Bronchial epithelial cell (primary cell): ENCODE measurements at regions not wholly inside any gene's neighbourhood (a gene's known extent, or its start where the extent isn't known, plus 50 kb on each side); places are given as distances from the start of the nearest gene placed in this dataset.

Source experiments
- DNase-seq: peaks from one replicate; pipeline ENCODE4 v3.0.0-alpha.2; 2010; ENCODE audit warnings: low read depth
- FAIRE-seq: peaks from 2 replicates; lab custom pipeline; 2011; peaks lifted over from hg19 to GRCh38; lab: Jason Lieb, UNC
- H3K27me3 ChIP-seq: 2 replicates; pipeline ENCODE4 v1.5.1; 2011; ENCODE audit warnings: low read length; ENCODE audit not compliant: control insufficient read depth, insufficient read depth
- H3K36me3 ChIP-seq: 2 replicates; pipeline ENCODE4 v1.5.1; 2011; ENCODE audit warnings: low read length; ENCODE audit not compliant: control insufficient read depth, insufficient read depth
- H3K4me3 ChIP-seq: 2 replicates; pipeline ENCODE4 v1.5.1; 2011; ENCODE audit warnings: mild to moderate bottlenecking, low read depth, low read length, control low read depth
- CTCF ChIP-seq: IDR thresholded peaks from 2 replicates; pipeline ENCODE4 v1.5.1; 2011; ENCODE audit warnings: mild to moderate bottlenecking, moderate library complexity, low read length, control low read depth, inconsistent platforms; ENCODE audit not compliant: insufficient read depth, severe bottlenecking

DNA sequence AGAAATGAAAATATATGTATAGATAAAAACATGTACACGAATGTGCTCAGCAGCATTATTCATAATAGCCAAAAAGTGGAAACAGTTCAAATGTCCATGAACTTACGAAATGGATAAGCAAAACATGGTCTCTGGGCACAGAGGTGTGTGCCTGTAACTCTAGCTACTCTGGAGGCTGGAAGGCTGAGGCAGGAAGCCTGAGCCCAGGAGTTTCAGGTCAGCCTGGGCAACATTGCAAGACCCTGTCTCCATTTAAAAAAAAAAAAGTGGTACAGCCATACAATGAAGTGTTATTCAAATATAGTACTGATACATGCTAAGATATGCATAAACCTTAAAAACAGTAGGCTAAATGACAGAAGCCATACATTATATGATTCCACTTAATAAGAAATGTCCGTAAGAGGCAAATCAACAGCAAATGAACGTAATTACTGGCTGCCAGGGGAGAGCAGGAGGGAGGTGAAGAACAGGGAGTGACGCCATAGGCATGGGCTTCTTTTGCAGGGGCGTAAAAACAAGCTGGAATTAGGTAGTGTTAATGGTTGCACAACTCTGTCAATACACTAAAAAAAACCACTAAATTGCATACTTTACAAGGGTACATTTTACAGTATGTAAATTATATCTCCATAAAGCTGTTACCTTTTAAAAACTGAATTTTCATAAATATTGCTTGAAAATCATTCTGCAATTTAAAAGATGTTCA, 87.2 kb upstream of the PLEKHM1 start:
- TF ChIP-seq CTCF, result no peak
- no peaks in the 10 kb centered on the region for H3K36me3 ChIP-seq
- FAIRE-seq (no peak), DNase-seq (no peak)
- no peaks in the 10 kb centered on the region for H3K27me3 ChIP-seq
- no peak overlapping the region for H3K4me3 ChIP-seq

- FAIRE-seq, result no peak
- peak; percentile 83 for DNase-seq
- H3K36me3 ChIP-seq, result no peaks in the 10 kb centered on the region
- no peak overlapping the region for H3K4me3 ChIP-seq
- H3K27me3 ChIP-seq, result no peaks in the 10 kb centered on the region
- no peak for TF ChIP-seq CTCF
Measured at GRCh38 chr17:45578516-45579455, 88.3 kb upstream of the PLEKHM1 start.

GRCh38 chr17:45579529-45580495, 89.3 kb upstream of the PLEKHM1 start:
- Histone ChIP-seq H3K27me3 (no peaks in the 10 kb centered on the region), H3K36me3 (no peaks in the 10 kb centered on the region), H3K4me3 (no peak overlapping the region)
- no peak for TF ChIP-seq CTCF
- DNase-seq (no peak), FAIRE-seq (no peak)

- no peak overlapping the region for H3K4me3 ChIP-seq
- TF ChIP-seq CTCF, result no peak
- H3K36me3 ChIP-seq, result no peaks in the 10 kb centered on the region
- no peak for FAIRE-seq
- no peak for DNase-seq
- no peaks in the 10 kb centered on the region for H3K27me3 ChIP-seq
Measured at GRCh38 chr17:45580924-45581323, 90.4 kb upstream of the PLEKHM1 start.

DNA sequence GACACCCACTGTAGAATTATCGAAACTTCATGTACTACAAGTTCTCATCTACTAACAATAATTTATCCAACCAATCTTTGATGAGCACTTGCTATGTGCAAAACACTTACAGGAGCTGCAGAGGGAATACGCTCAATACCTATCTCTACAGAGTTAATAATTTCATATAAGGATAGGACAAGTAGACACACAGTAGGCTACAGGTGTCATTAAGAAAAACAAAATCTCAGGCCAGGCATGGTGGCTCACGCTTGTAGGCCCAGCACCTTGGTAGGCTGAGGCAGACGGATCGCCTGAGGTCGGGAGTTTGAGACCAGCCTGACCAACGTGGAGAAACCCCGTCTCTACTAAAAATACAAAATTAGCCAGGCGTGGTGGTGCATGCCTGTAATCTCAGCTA, 91.3 kb upstream of the PLEKHM1 start:
- no peak for TF ChIP-seq CTCF
- Histone ChIP-seq H3K36me3 (no peaks in the 10 kb centered on the region), H3K4me3 (no peak overlapping the region), H3K27me3 (no peaks in the 10 kb centered on the region)
- DNase-seq (no peak), FAIRE-seq (no peak)
